Psoas muscle (tissue), 7 donors: ENCODE measurements at regions not wholly inside any gene's neighbourhood (a gene's known extent, or its start where the extent isn't known, plus 50 kb on each side); places are given as distances from the start of the nearest gene placed in this dataset.
A peak's percentile ranks its signal among the peaks of the same experiment; 100 is the strongest.
"Not testable (repeated sequence)": the region's sequence is repeated elsewhere in the genome, so short reads cannot be mapped to it uniquely, and the experiment has no call there.

Experiments
- ATAC-seq, 4 donors: fragments of 200-7000 bp; cut with Tn5 transposase; one replicate each; pipeline ENCODE4 v1.9.1; 2020; ENCODE audit warnings: moderate library complexity in 3 of 4, mild to moderate bottlenecking in 2 of 4
- DNase-seq, 2 donors: peaks; one replicate each; pipeline ENCODE4 v3.0.0-alpha.2; 2020
- H3K27ac ChIP-seq: fragments of 200-600 bp; one replicate; pipeline ENCODE4 v1.8.0; 2022
- H3K27me3 ChIP-seq, 3 donors: fragments of 200-600 bp in 1 of 3; one replicate each; pipeline versions ENCODE4 v1.6.1 to v1.8.0; 2013 to 2022; ENCODE audit warnings: low read length in 2 of 3, mild to moderate bottlenecking in 2 of 3, moderate library complexity in 1 of 3; ENCODE audit not compliant: insufficient read depth in 3 of 3
- H3K36me3 ChIP-seq, 2 donors: fragments of 200-600 bp in 1 of 2; one replicate each; pipeline versions ENCODE4 v1.6.1 to v1.8.0; 2013 to 2022; ENCODE audit warnings: low read depth in 1 of 2, mild to moderate bottlenecking in 1 of 2, moderate library complexity in 1 of 2; ENCODE audit not compliant: insufficient read depth in 1 of 2
- H3K4me1 ChIP-seq: fragments of 200-600 bp; one replicate; pipeline ENCODE4 v1.8.0; 2022
- H3K4me3 ChIP-seq: fragments of 200-600 bp; one replicate; pipeline ENCODE4 v1.8.0; 2022; ENCODE audit warnings: mild to moderate bottlenecking
- H3K9me3 ChIP-seq: fragments of 200-600 bp; one replicate; pipeline ENCODE4 v1.8.0; 2022
- CTCF ChIP-seq: fragments of 200-600 bp; IDR thresholded peaks from one replicate; pipeline ENCODE4 v1.8.0; 2022; ENCODE audit warnings: antibody characterized with exemption
- WGBS, 3 donors: extraction: QIAGEN DNeasy Blood & Tissue Kit; methylation state at CpG; one replicate each; pipeline versions ENCODE4 v1.1.6 to v1.1.7; 2013; 5-methylcytosine and 5-hydroxymethylcytosine counted together
- intact Hi-C, 2 donors: fragments of 100-400 bp; cut with DNase I; formaldehyde crosslinking; loops; one replicate each; pipeline versions ENCODE4 v1.11.0 to v1.14.2; 2022
- donor health status: healthy with polysubstance abuse.
- donor health status: DM: no; HTN: no; CAD: no; lungs with moderate emphysema.
- donor health status: Bipolar disorder and iron deficiency.
- donor health status: healthy.
- donor health status: DM: yes; HTN: yes; CAD: no.
- donor health status: DM: no; HTN: no; CAD: no.
- donor health status: DM: yes; HTN: yes; CAD: no.

- peaks cover 9% of the 10 kb centered on the region for H3K4me1 ChIP-seq
- H3K27ac ChIP-seq = peak overlapping the region; percentile 62
- 30 to 53% (median 39%) methylated on average over 1 of the region's 1 CpG for WGBS, 3 donors
- DNase-seq (no peak), ATAC-seq (peak in 3 of 4 donors; percentile 52 to 76 (median 64))
- no peak for TF ChIP-seq CTCF
- H3K4me3 ChIP-seq = no peak overlapping the region
- intact Hi-C loops = no loop called here
- H3K9me3 ChIP-seq = no peaks in the 10 kb centered on the region
- H3K36me3 ChIP-seq = no peaks in the 10 kb centered on the region
- H3K27me3 ChIP-seq = no peaks in the 10 kb centered on the region
Measured at GRCh38 chr1:182317611-182318161, 73.9 kb downstream of the GLUL start.

GRCh38 chr1:182316454-182316853 is 75.1 kb downstream of the GLUL start:
- DNase-seq, intact Hi-C loops, H3K9me3 ChIP-seq, H3K4me3 ChIP-seq, H3K4me1 ChIP-seq, H3K36me3 ChIP-seq, ATAC-seq, H3K27ac ChIP-seq, H3K27me3 ChIP-seq: not testable (repeated sequence)
- 66 to 69% (median 68%) methylated on average over 3 of the region's 3 CpGs for WGBS, 3 donors

GRCh38 chr1:182315167-182315556 is 76.4 kb downstream of the GLUL start:
- Histone ChIP-seq H3K27ac (no peak overlapping the region), H3K36me3 (no peaks in the 10 kb centered on the region), H3K4me3 (no peak overlapping the region), H3K9me3 (no peaks in the 10 kb centered on the region), H3K27me3 (no peaks in the 10 kb centered on the region), H3K4me1 (peaks cover 9% of the 10 kb centered on the region)
- ATAC-seq = peak in 1 of 4 donors; percentile 29
- 41 to 77% (median 45%) methylated on average over 5 of the region's 5 CpGs for WGBS, 3 donors
- no peak for TF ChIP-seq CTCF
- no peak for DNase-seq
- intact Hi-C loops = no loop called here

- 72 to 82% (median 74%) methylated on average over 10 of the region's 10 CpGs for WGBS, 3 donors
- no peak overlapping the region for H3K4me3 ChIP-seq
- no peaks in the 10 kb centered on the region for H3K36me3 ChIP-seq
- peak in 1 of 4 donors; percentile 17 for ATAC-seq
- no peaks in the 10 kb centered on the region for H3K9me3 ChIP-seq
- DNase-seq = no peak
- intact Hi-C loops = no loop called here
- no peak overlapping the region for H3K27ac ChIP-seq
- H3K27me3 ChIP-seq = no peaks in the 10 kb centered on the region
- no peak for TF ChIP-seq CTCF
- no peaks in the 10 kb centered on the region for H3K4me1 ChIP-seq
Measured at GRCh38 chr1:182309631-182310351, 81.8 kb downstream of the GLUL start.

- Histone ChIP-seq H3K36me3 (no peaks in the 10 kb centered on the region), H3K9me3 (no peaks in the 10 kb centered on the region), H3K27me3 (no peaks in the 10 kb centered on the region), H3K4me1 (peaks cover 9% of the 10 kb centered on the region), H3K27ac (no peak overlapping the region), H3K4me3 (no peak overlapping the region)
- ATAC-seq (no peak), DNase-seq (no peak)
- no peak for TF ChIP-seq CTCF
- intact Hi-C loops = no loop called here
Measured at GRCh38 chr1:182308826-182309225, 82.8 kb downstream of the GLUL start.

GRCh38 chr1:182307486-182307885 is 84.1 kb downstream of the GLUL start:
- H3K4me3 ChIP-seq, DNase-seq, ATAC-seq, intact Hi-C loops, H3K27me3 ChIP-seq, H3K9me3 ChIP-seq, H3K36me3 ChIP-seq, H3K27ac ChIP-seq, H3K4me1 ChIP-seq: not testable (repeated sequence)
- WGBS, 3 donors = 97 to 99% (median 98%) methylated on average over 8 of the region's 8 CpGs
